HepG2 (cell line): ENCODE measurements at regions not wholly inside any gene's neighbourhood (a gene's known extent, or its start where the extent isn't known, plus 50 kb on each side); places are given as distances from the start of the nearest gene placed in this dataset.

Experiments
- ATAC-seq: fragments of 200-7000 bp; cut with Tn5 transposase; 3 replicates; pipeline ENCODE4 v1.9.1; 2020; ENCODE audit warnings: mild to moderate bottlenecking, moderate library complexity
- BruUV-seq: library from RNA; stranded (reverse); fragments of 400-500 nt; replicated peaks from 2 replicates; lab custom pipeline; 2021; lab: Mats Ljungman, UMichigan
- CTCF ChIA-PET: fragments of 300-600 bp; formaldehyde crosslinking; extraction: SDS; loops from one replicate; lab custom pipeline; 2021; ENCODE audit warnings: low total read pairs, inconsistent platforms, low intra/inter-chr PET ratio; lab: Yijun Ruan, JAX
- POLR2A ChIA-PET: fragments of 350-600 bp; sonication (Branson Sonifier 250); formaldehyde crosslinking; loops from one replicate; lab custom pipeline; 2020; ENCODE audit warnings: antibody characterized with exemption, inconsistent platforms; lab: Yijun Ruan, JAX
- DNase-seq: peaks from one replicate; pipeline ENCODE4 v3.0.0-alpha.2; 2015; ENCODE audit warnings: low spot score
- FAIRE-seq: peaks from 3 replicates; lab custom pipeline; 2011; peaks lifted over from hg19 to GRCh38; lab: Jason Lieb, UNC
- H2AFZ ChIP-seq: one replicate; pipeline ENCODE4 v1.6.1; 2011; ENCODE audit warnings: low read length, inconsistent platforms
- H3K27ac ChIP-seq: fragments of 300-600 bp; 3 replicates; pipeline ENCODE4 v1.8.0; 2011; ENCODE audit warnings: mixed run types, mild to moderate bottlenecking, mixed read lengths, low read length, inconsistent platforms; ENCODE audit not compliant: insufficient read depth; ENCODE audit errors: extremely low read length
- H3K27me3 ChIP-seq, 2 experiments: fragments of 200-600 bp in 1 of 2; 2 replicates in 1 of 2; 3 replicates in 1 of 2; pipeline versions ENCODE4 v1.6.0 to v1.8.0; 2011; ENCODE audit warnings: low read length in 2 of 2, mild to moderate bottlenecking in 2 of 2, moderate library complexity in 2 of 2, inconsistent platforms in 1 of 2; ENCODE audit not compliant: insufficient read depth in 2 of 2, control insufficient read depth in 1 of 2
- H3K36me3 ChIP-seq, 2 experiments: fragments of 200-600 bp in 1 of 2; replicated peaks in 1 of 2; 2 replicates in 1 of 2; 3 replicates in 1 of 2; pipeline versions ENCODE4 v1.5.1 to v1.8.0; 2011; ENCODE audit warnings: low read length in 2 of 2, inconsistent platforms in 1 of 2; ENCODE audit not compliant: insufficient read depth in 2 of 2, control insufficient read depth in 1 of 2
- H3K4me1 ChIP-seq: 2 replicates; pipeline ENCODE4 v1.5.1; 2012; ENCODE audit warnings: low read length, inconsistent platforms; ENCODE audit not compliant: insufficient read depth
- H3K4me2 ChIP-seq: 2 replicates; pipeline ENCODE4 v1.6.0; 2011; ENCODE audit warnings: low read depth, low read length, inconsistent platforms
- H3K4me3 ChIP-seq, 3 experiments: fragments of 200-600 bp in 1 of 3; sonication (generic), shearing (Covaris generic) in 1 of 3; replicated peaks in 1 of 3; 2 replicates each; pipeline ENCODE4 v1.5.1; 2011 to 2016; ENCODE audit warnings: low read length in 3 of 3, inconsistent platforms in 2 of 3, low read depth in 2 of 3, mild to moderate bottlenecking in 2 of 3, control low read depth in 1 of 3, mixed read lengths in 1 of 3; ENCODE audit not compliant: insufficient read depth in 1 of 3
- H3K79me2 ChIP-seq: one replicate; pipeline ENCODE4 v1.6.1; 2011; ENCODE audit warnings: low read length, inconsistent platforms; ENCODE audit not compliant: insufficient read depth
- H3K9ac ChIP-seq: 2 replicates; pipeline ENCODE4 v1.6.0; 2011; ENCODE audit warnings: mild to moderate bottlenecking, low read depth, low read length, inconsistent platforms; ENCODE audit not compliant: insufficient read depth
- H3K9me3 ChIP-seq: 2 replicates; pipeline ENCODE4 v1.5.1; 2012; ENCODE audit warnings: mild to moderate bottlenecking, low read length
- H4K20me1 ChIP-seq: 2 replicates; pipeline ENCODE4 v1.6.0; 2011; ENCODE audit warnings: inconsistent platforms, mild to moderate bottlenecking, low read length, moderate library complexity; ENCODE audit not compliant: insufficient read depth
- AKAP8 ChIP-seq: sonication (generic); formaldehyde crosslinking; IDR thresholded peaks from 2 replicates; pipeline ENCODE4 v1.5.1; 2020; ENCODE audit warnings: mild to moderate bottlenecking, missing genetic modification reagents
- ATF1 ChIP-seq: IDR thresholded peaks from 2 replicates; pipeline ENCODE4 v1.6.1; 2016; ENCODE audit warnings: mild to moderate bottlenecking, control low read depth
- CBX2 ChIP-seq, 2 experiments: fragments of 200-600 bp in 1 of 2; sonication (generic); formaldehyde crosslinking in 1 of 2; IDR thresholded peaks; 2 replicates each; pipeline versions ENCODE4 v1.7.0 to v1.8.1; 2018 to 2022; ENCODE audit warnings: low read depth in 2 of 2, low read length in 1 of 2, mild to moderate bottlenecking in 1 of 2, missing genetic modification reagents in 1 of 2
- KLF13 ChIP-seq: sonication (generic); formaldehyde crosslinking; IDR thresholded peaks from 2 replicates; pipeline ENCODE4 v1.4.0; 2020; ENCODE audit warnings: mild to moderate bottlenecking, missing genetic modification reagents
- MTA1 ChIP-seq: sonication (generic); formaldehyde crosslinking; IDR thresholded peaks from 2 replicates; pipeline ENCODE4 v1.4.0; 2020; ENCODE audit warnings: missing genetic modification reagents, mild to moderate bottlenecking, borderline replicate concordance
- SIN3B ChIP-seq: fragments of 150-350 bp; IDR thresholded peaks from 2 replicates; pipeline ENCODE4 v1.6.1; 2014; ENCODE audit warnings: low read length
- SYNCRIP ChIP-seq: fragments of 200-400 bp; formaldehyde crosslinking; IDR thresholded peaks from 2 replicates; pipeline ENCODE4 v1.6.1; 2018; ENCODE audit warnings: mild to moderate bottlenecking, low read depth, low read length; ENCODE audit not compliant: insufficient read depth
- WIZ ChIP-seq: sonication (generic); formaldehyde crosslinking; IDR thresholded peaks from 2 replicates; pipeline ENCODE4 v1.5.1; 2020; ENCODE audit warnings: mild to moderate bottlenecking, missing genetic modification reagents
- YEATS2 ChIP-seq: sonication (generic); formaldehyde crosslinking; IDR thresholded peaks from 2 replicates; pipeline ENCODE4 v1.4.0; 2020; ENCODE audit warnings: missing genetic modification reagents, borderline replicate concordance
- ZNF790 ChIP-seq: sonication (generic); formaldehyde crosslinking; IDR thresholded peaks from 2 replicates; pipeline ENCODE4 v1.8.0; 2022; ENCODE audit warnings: missing genetic modification reagents, mild to moderate bottlenecking, borderline replicate concordance
- whole genome bisulfite sequencing: methylation state at CpG from one replicate; pipeline ENCODE4 v1.1.6; 2017; ENCODE audit warnings: low lambda C conversion rate; 5-methylcytosine and 5-hydroxymethylcytosine counted together
- in situ Hi-C: cut with HindIII; loops from 2 replicates; pipeline ENCODE4 v1.10.0; 2017; ENCODE audit warnings: low pct_unique_long_range_greater_than_20kb; ENCODE audit not compliant: extremely low pct_ligation_motif_present
- intact Hi-C: fragments of 100-400 bp; cut with micrococcal nuclease; formaldehyde crosslinking; loops from one replicate; pipeline ENCODE4 v1.10.0; 2022; ENCODE audit not compliant: unreplicated experiment

GRCh38 chr2:209238765-209239584, 184.9 kb upstream of the MAP2 start:
- Histone ChIP-seq H3K4me1 (no peaks in the 10 kb centered on the region), H3K4me3 (no peak overlapping the region), H3K9me3 (peaks cover 4% of the 10 kb centered on the region; the same call in 1 of the 2 replicates), H3K27me3 (no peaks in the 10 kb centered on the region), H3K79me2 (no peaks in the 10 kb centered on the region), H2AFZ (no peak overlapping the region), H3K27ac (no peak overlapping the region), H3K4me2 (no peak overlapping the region), H3K36me3 (no peaks in the 10 kb centered on the region), H4K20me1 (no peaks in the 10 kb centered on the region), H3K9ac (no peak overlapping the region)
- no TSS peak for BruUV-seq
- ChIA-PET CTCF (no interaction called here), POLR2A (no interaction called here)
- DNase-seq: no peak
- no peak for TF ChIP-seq AKAP8
- TF ChIP-seq YEATS2 (CRISPR knock-in tag): no peak
- TF ChIP-seq CBX2 (IDR thresholded peaks at IDR 0.05; ENCODE audit: low read depth, low read length): no peak
- no peak for TF ChIP-seq CBX2 (CRISPR knock-in tag; IDR thresholded peaks at IDR 0.05; ENCODE audit: low read depth)
- no peak for TF ChIP-seq SIN3B
- no peak for TF ChIP-seq ATF1 (CRISPR knock-in tag)
- TF ChIP-seq KLF13 (CRISPR knock-in tag): no peak
- TF ChIP-seq MTA1 (CRISPR knock-in tag): no peak
- TF ChIP-seq SYNCRIP: no peak
- TF ChIP-seq WIZ (CRISPR knock-in tag): no peak
- no peak for TF ChIP-seq ZNF790 (CRISPR knock-in tag)
- WGBS: under 1% methylated on average over 3 of the region's 3 CpGs
- no peak for FAIRE-seq
- in situ Hi-C loops: no loop called here
- ATAC-seq: no peak
- intact Hi-C loops: no loop called here
